Transverse colon (tissue), 4 donors: ENCODE measurements at regions not wholly inside any gene's neighbourhood (a gene's known extent, or its start where the extent isn't known, plus 50 kb on each side); places are given as distances from the start of the nearest gene placed in this dataset.

Source experiments
- DNase-seq: peaks from one replicate; pipeline ENCODE4 v3.0.0-alpha.2; 2019
- H3K27ac ChIP-seq, 4 donors: fragments of 200-600 bp; sonication (generic); 2 replicates each; pipeline ENCODE4 v1.5.1; 2016 to 2018; ENCODE audit warnings: inconsistent platforms in 4 of 4
- H3K27me3 ChIP-seq: fragments of 200-600 bp; sonication (generic); 2 replicates; pipeline ENCODE4 v1.5.1; 2017; ENCODE audit warnings: inconsistent platforms
- H3K36me3 ChIP-seq, 4 donors: fragments of 200-600 bp; sonication (generic); 2 replicates each; pipeline ENCODE4 v1.5.1; 2017 to 2019; ENCODE audit warnings: inconsistent platforms in 4 of 4
- H3K4me1 ChIP-seq, 4 donors: fragments of 200-600 bp; sonication (generic); 2 replicates each; pipeline ENCODE4 v1.5.1; 2017 to 2020; ENCODE audit warnings: inconsistent platforms in 4 of 4
- H3K4me3 ChIP-seq, 4 donors: fragments of 200-600 bp; sonication (generic); 1 replicate in 1 of 4; 2 replicates in 3 of 4; pipeline versions ENCODE4 v1.5.1 to v1.6.1; 2017 to 2019; ENCODE audit warnings: inconsistent platforms in 4 of 4
- H3K9me3 ChIP-seq, 2 donors: fragments of 200-600 bp; sonication (generic); 2 replicates each; pipeline ENCODE4 v1.5.1; 2017 to 2019; ENCODE audit warnings: inconsistent platforms in 2 of 2
- CTCF ChIP-seq, 5 experiments: fragments of 200-600 bp in 3 of 5; fragments of 450-650 bp in 2 of 5; sonication (generic) in 3 of 5; IDR thresholded peaks; 1 replicate in 2 of 5; 2 replicates in 3 of 5; pipeline ENCODE4 v1.5.1; 2016 to 2017; ENCODE audit warnings: antibody characterized with exemption in 5 of 5, inconsistent platforms in 3 of 5, mild to moderate bottlenecking in 2 of 5, moderate library complexity in 1 of 5
- EP300 ChIP-seq: sonication (generic); formaldehyde crosslinking; IDR thresholded peaks from one replicate; pipeline ENCODE4 v1.6.1; 2017; ENCODE audit warnings: antibody characterized with exemption, low read depth
- POLR2A ChIP-seq: fragments of 450-650 bp; IDR thresholded peaks from one replicate; pipeline ENCODE4 v1.6.1; 2016; ENCODE audit warnings: antibody characterized with exemption, mild to moderate bottlenecking, moderate library complexity
- POLR2AphosphoS5 ChIP-seq, 3 donors: sonication (generic); formaldehyde crosslinking; IDR thresholded peaks; one replicate each; pipeline ENCODE4 v1.6.1; 2016; ENCODE audit warnings: antibody characterized with exemption in 3 of 3
- WGBS, 2 donors: methylation state at CpG; one replicate each; pipeline ENCODE4 v1.1.5; 2018; ENCODE audit warnings: low coverage in 1 of 2; 5-methylcytosine and 5-hydroxymethylcytosine counted together
- in situ Hi-C, 4 donors: fragments of 200-750 bp; cut with MboI; loops; one replicate each; pipeline versions ENCODE4 v1.15.0 to v1.15.1; 2017; ENCODE audit warnings: low sequenced_read_pairs in 3 of 4, low pct_ligation_motif_present in 1 of 4, low pct_unique_long_range_greater_than_20kb in 1 of 4
- intact Hi-C: fragments of 100-400 bp; cut with DNase I; formaldehyde crosslinking; loops from one replicate; pipeline ENCODE4 v1.15.1; 2023; ENCODE audit warnings: low total_unique reads

- WGBS, 2 donors: 87 to 100% methylated on average over 1 to 5 of the region's 5 CpGs
- TF ChIP-seq POLR2AphosphoS5 (IDR thresholded peaks at IDR 0.05): no peak
Measured at GRCh38 chr6:6840831-6841291, 252.3 kb downstream of the LY86 start.

GRCh38 chr6:6841571-6841970, 253.1 kb downstream of the LY86 start:
- TF ChIP-seq CTCF (IDR thresholded peaks at IDR 0.05) (no peak), EP300 (no peak), POLR2A (no peak), POLR2AphosphoS5 (IDR thresholded peaks at IDR 0.05) (no peak)
- Histone ChIP-seq H3K4me3 (no peak overlapping the region), H3K4me1 (no peaks in the 10 kb centered on the region), H3K27me3 (no peaks in the 10 kb centered on the region), H3K36me3 (no peaks in the 10 kb centered on the region), H3K9me3 (peaks cover 0 to 5% of the 10 kb centered on the region in 2 donors), H3K27ac (no peak overlapping the region)
- 62% methylated on average over 3 of the region's 3 CpGs; no CpG with 5 or more reads in 1 of the 2 donors for WGBS, 2 donors
- no peak for DNase-seq
- in situ Hi-C loops (no loop called here), intact Hi-C loops (no loop called here)

More at GRCh38 chr6:6840831-6841291, 252.3 kb downstream of the LY86 start:
- H3K9me3 ChIP-seq: peaks cover 0 to under 1% of the 10 kb centered on the region in 2 donors
- intact Hi-C loops: no loop called here
- no peaks in the 10 kb centered on the region for H3K4me1 ChIP-seq
- no peak overlapping the region for H3K27ac ChIP-seq
- H3K36me3 ChIP-seq: no peaks in the 10 kb centered on the region
- DNase-seq: no peak
- H3K4me3 ChIP-seq: no peak overlapping the region
- in situ Hi-C loops: no loop called here
- no peaks in the 10 kb centered on the region for H3K27me3 ChIP-seq

- peaks cover 0 to 5% of the 10 kb centered on the region in 2 donors for H3K9me3 ChIP-seq
- 78 to 80% methylated on average over 5 of the region's 5 CpGs for WGBS, 2 donors
- intact Hi-C loops: no loop called here
- H3K27ac ChIP-seq: no peak overlapping the region
- H3K4me3 ChIP-seq: no peak overlapping the region
- H3K36me3 ChIP-seq: no peaks in the 10 kb centered on the region
- no peak for DNase-seq
- TF ChIP-seq CTCF (IDR thresholded peaks at IDR 0.05): no peak
- TF ChIP-seq EP300: no peak
- no peak for TF ChIP-seq POLR2A
- no peak for TF ChIP-seq POLR2AphosphoS5 (IDR thresholded peaks at IDR 0.05)
- in situ Hi-C loops: no loop called here
- no peaks in the 10 kb centered on the region for H3K27me3 ChIP-seq
- H3K4me1 ChIP-seq: no peaks in the 10 kb centered on the region
Measured at GRCh38 chr6:6842291-6842690, 253.8 kb downstream of the LY86 start.

GRCh38 chr6:6843057-6843627, 254.6 kb downstream of the LY86 start:
- no peak overlapping the region for H3K4me3 ChIP-seq
- TF ChIP-seq POLR2AphosphoS5 (IDR thresholded peaks at IDR 0.05) (no peak), EP300 (no peak)
- WGBS, 2 donors: 59 to 100% methylated on average over 1 to 5 of the region's 5 CpGs
- H3K27ac ChIP-seq: no peak overlapping the region
- in situ Hi-C loops (no loop called here), intact Hi-C loops (no loop called here)
- H3K9me3 ChIP-seq: peaks cover 0 to 5% of the 10 kb centered on the region in 2 donors
- no peak for DNase-seq
- H3K36me3 ChIP-seq: no peaks in the 10 kb centered on the region
- no peaks in the 10 kb centered on the region for H3K4me1 ChIP-seq
- H3K27me3 ChIP-seq: no peaks in the 10 kb centered on the region

GRCh38 chr6:6843777-6844176, 255.3 kb downstream of the LY86 start:
- H3K9me3 ChIP-seq: peaks cover 0 to 5% of the 10 kb centered on the region in 2 donors
- H3K27me3 ChIP-seq: no peaks in the 10 kb centered on the region
- intact Hi-C loops (no loop called here), in situ Hi-C loops (no loop called here)
- DNase-seq: no peak
- TF ChIP-seq CTCF (IDR thresholded peaks at IDR 0.05): no peak
- no peak for TF ChIP-seq POLR2A
- no peak for TF ChIP-seq EP300
- no peak for TF ChIP-seq POLR2AphosphoS5 (IDR thresholded peaks at IDR 0.05)
- 100% methylated on average over 1 of the region's 1 CpG for WGBS, 2 donors
- no peaks in the 10 kb centered on the region for H3K36me3 ChIP-seq
- no peaks in the 10 kb centered on the region for H3K4me1 ChIP-seq
- H3K4me3 ChIP-seq: no peak overlapping the region
- H3K27ac ChIP-seq: no peak overlapping the region
